Fibroblast of skin of left biceps (primary cell): ENCODE measurements at regions not wholly inside any gene's neighbourhood (a gene's known extent, or its start where the extent isn't known, plus 50 kb on each side); places are given as distances from the start of the nearest gene placed in this dataset.

Experiments
- DNase-seq, 2 experiments: peaks; one replicate each; pipeline ENCODE4 v3.0.0-alpha.2; 2013; ENCODE audit warnings: low read depth in 2 of 2

DNA sequence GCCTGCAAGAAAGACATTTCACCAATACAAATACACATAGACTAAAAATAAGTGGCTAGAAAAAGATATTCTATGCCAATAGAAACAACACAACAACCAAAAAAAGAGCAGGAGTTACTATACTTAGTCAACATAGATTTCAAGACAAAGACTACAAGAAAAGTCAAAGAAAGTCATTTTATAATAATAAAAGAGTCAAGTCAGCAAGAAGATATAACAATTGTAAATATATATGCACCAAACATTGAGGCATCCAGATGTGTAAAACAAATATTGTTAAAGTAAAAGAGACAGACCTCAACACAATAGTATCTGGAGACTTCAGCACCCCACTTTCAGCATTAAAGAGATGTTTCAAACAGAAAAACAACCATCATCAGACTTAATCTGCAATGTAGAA lies 104.6 kb downstream of the AMY1C start:
- DNase-seq, result no peak

DNA sequence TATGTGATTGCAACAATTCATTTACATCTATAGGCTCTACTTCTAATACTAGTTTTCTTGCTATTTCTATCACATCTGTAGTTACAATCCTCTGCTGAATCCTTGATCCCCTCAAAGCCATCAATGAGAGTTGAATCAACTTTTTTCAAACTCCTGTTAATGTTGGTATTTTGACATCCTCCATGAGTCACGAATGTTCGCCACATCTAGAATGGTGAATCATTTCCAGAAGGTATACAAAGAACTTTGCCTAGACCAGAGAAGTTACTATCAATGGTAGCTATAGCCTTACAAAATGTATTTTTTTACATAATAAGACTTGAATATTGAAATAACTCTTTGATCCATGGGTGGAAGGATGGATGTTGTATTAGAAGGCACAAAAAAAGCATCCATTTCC lies 110.0 kb downstream of the AMY1C start:
- no peak for DNase-seq

DNA sequence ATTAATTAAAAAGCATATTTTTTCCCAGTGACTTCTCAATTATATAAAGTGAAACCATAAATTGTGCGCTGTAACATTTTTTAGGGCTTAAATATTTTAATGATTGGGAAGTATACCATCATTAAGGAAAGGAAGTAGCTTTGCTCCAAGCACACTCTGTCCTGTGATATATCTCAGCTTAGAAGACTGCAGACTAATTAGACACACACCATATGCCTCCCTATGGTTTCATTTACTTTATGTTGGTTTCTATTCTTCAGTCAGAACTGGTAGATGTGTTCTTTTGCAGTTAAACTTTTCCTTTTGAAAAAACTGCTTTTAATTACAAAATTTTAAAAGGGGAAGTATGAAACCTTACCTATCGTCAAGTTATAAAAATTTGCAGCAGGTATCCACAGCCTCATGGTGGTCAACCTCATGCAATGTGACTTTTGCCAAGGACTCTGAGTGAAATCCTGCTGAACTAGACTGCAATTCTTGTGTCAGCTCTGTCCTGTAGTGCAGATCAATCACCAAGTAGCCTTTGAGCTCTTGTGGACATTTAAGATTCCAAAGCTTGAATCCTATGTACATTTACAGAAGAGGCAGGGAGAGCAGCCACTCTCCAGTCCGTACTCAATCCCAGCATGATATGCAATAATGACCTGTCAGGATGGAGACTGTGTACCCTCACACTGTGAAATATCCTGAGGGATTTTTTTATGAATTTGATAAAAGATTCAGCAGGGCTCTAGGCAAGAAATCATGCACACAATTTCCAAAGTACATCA lies 149.1 kb downstream of the AMY1C start:
- DNase-seq, result no peak

DNA sequence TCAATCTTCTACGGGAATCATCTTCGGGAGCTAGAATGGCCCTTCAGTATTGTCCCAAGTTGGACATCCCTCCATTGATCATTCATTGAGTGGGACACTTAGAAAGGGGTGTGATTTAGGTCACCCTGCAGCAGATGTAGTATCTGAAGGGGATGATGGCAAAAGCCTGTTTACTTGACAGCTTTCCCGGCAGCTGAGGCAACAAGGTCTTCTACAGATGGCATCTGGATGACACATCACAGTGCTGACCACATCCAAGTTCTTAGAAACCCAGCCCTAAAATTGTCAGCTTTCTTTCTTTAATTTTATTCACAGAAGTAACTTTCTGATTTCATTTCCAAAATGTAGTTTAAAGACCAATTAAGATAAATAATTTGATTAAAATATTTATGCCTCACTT lies 150.3 kb downstream of the AMY1C start:
- DNase-seq, result no peak

DNA sequence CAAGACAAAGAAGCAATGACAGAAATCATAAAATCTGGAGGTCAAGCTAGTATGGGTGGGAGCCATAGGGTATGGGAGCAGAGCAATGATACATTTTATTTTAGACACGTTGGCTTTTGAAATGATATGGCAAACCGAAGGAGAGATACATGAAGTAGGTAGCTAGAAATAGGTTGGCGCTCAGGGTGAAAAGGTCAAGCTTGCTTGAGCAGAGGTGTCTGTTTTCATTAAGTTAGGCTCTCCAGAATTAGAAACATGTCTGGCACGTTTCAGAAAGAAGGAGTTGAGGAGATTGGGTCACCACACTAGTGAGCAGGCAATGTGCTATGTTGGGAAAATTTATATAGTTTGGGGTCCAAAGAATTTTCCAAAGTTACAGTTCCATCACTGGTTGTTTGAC lies 151.4 kb downstream of the AMY1C start:
- DNase-seq, result no peak

DNA sequence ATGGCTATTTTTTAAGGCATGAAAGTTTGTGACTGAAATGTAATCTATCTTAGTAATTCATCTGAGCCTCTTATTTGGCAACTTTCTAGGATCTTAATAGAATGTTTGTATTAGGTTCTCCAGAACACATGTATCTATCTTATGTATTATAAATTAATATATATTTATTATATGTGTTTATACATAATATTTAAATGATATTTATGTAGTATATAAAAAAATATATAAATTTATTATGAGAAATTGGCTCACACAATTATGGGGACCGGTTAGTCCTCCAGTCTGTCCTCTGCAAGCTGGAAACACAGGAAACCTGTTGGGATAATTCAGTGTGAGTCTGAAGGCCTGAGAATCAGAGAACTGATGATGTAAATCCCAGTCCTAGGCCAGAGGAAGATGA lies 155.7 kb downstream of the AMY1C start:
- no peak for DNase-seq

DNA sequence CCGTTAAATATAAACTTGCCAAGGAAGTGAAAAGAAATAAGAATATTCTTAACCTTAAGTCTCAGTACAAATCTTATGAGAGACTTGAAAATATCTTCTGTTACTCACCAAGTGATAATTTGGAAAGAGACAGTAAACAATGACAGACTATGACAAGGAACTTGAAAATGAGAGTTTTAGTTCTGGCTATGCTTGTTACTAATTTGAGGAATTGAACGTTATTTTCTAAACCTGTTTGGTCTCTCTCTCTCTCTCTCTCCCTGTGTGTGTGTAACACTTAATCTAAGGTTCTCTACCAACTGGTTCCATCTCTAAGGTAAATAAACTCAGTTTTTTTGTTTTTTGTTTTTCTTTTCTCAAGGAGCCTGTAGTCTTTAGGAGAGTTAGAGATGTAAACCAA lies 161.8 kb downstream of the AMY1C start:
- no peak for DNase-seq

DNA sequence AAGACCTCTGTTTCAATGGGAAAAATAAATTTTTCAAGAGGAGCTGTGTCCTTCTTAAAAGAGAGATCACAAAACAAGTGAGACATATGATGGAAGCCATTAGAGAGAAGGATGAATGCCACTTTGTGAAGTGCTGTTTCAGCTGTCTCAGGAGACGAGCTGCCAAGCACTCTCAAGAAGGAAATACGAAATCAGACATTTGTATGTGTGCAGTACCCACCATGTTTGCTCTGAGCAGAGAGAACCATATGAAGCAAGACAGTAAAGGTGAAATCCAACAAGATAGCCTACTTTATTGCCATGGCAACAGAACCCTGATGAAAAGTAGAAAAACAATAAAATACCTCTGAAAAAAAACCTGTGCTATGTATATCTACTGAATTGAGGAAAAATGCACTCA lies 168.1 kb downstream of the AMY1C start:
- DNase-seq, result no peak

DNA sequence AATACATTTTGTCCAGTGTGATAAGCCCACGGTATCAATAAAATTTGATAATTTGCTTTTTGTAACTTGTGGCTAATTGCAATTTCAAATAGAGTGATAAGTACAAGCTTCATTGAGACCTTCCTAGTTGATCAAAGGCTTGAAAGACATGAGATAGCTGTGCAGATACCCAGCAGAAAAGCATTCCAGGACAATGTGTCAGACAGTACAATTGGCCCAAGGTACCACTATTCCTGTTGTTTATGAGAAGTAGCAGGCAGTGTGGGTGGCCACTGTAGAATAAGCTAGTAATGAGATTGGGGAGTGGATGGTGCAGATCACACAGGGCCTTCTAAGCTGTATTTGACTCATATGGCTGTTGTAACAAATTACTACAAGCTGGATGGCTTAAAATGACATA lies 182.2 kb downstream of the AMY1C start:
- no peak for DNase-seq

DNA sequence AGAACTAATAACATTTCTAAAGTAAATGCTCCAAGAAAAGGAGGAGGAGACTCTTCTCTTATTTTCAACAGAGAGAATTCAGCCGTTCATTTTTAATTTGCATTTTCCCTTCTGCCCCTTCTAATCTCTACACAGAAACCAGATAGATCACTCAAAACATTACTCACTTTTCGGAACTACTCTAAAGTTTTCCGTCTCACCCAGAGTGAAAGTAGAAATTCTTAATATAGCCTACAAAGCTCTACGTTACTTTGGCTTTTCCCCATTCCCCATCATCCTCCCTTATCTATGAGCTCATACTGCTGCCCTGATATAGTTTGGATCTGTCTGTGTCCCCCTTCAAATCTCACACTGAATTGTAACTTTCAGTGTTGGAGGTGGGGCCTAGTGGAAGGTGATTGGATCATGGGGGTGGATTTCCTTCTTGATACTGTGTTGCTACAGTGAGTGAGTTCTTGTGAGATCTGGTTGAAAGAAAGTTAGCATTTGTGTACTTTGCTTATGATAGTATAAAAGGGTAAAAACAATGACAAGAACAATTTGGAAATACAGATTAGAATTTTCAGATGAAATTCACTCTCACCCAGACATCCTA lies 188.2 kb downstream of the AMY1C start:
- DNase-seq, result no peak

DNA sequence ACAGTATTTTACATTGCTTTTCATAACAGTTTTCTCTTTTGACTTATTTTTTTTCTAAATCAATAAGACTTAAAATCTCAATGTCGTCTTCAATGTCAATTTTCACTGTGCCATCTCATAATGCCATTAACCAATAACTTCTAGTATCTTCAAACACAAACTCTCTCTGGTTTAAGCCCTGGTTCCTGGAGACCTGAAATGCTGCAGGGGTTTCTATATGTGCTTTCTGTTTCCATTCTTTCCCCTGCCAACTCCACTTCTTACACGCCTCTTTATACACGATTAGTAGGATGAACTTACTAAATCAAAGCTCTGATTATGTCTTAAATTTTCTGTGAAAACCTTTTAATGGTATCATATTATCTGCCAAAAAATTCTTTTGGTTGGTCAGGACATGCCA lies 191.4 kb downstream of the AMY1C start:
- no peak for DNase-seq

DNA sequence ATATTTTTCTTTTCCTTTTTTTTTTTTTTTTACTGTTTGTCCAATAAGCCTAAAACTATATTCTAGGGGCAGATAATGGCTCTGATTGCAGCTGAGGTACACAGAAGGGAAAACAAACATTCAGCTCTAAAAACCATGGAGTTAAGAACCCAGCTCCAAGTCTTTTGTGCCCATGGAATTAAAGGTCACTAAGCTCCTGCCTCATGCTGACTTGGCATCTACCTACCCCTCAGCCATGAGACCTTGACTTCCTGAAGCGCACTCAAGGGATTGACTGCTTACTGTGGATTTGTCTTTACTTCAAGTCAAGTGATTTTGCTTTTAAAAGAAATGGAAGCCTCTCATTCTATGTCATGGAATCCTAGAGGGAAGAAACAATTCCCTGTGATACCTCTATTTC lies 192.3 kb downstream of the AMY1C start:
- no peak for DNase-seq

DNA sequence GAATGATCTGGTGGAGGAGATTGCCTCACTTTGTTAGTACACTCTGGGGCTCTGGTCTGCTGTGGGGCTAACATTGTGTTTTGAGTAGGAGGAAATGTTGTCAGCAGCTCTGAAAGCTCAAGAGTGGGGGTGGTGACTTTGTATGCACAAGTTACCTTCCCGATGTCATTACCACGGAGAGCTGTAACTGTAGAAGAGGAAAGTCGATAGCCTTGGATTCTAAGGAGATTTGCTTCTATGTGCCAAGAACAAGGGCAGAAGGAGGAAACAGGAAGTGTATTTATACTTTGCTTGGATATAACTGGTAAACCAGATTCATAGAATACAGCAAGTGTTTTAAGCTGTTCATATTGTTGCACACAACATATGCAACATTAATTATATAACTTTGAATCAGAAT lies 196.1 kb downstream of the AMY1C start:
- no peak for DNase-seq

DNA sequence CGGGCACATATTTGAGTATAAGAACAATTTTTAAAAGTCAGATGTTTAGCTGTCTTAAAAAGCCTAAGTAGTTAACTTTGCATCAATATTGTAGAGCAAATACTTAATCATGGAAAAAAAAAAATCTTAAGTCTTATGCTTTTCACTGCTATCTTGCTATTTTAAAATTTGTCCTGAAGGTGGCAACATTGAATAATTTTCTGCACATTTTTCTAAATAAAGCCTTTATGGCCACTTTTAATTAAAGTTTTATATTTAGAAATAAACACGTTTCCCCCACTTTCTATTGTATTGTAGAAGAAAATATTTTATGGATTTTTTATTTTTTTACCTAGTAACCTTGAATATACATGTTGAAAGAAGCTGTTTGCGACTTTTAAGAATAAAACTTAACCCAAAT lies 198.8 kb downstream of the AMY1C start:
- no peak for DNase-seq

DNA sequence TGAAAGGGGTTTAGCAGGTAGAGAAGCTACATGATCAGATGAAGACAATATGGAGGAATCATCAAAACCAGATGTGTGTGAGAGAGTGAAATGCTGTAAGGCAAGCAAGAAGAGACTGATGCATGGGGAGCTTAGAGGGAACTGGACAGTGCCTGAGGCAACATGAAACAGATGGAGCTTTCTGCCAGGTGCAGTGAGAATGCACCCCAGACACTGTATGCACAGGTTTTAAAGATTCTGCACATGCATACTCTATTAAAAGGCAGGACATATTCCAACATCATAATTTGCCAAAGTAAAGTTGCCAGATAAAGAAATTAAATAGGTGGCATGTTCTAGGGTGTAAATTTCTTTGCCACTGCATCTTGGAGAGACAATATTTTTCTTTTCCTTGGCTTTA lies 200.1 kb downstream of the AMY1C start:
- no peak for DNase-seq

DNA sequence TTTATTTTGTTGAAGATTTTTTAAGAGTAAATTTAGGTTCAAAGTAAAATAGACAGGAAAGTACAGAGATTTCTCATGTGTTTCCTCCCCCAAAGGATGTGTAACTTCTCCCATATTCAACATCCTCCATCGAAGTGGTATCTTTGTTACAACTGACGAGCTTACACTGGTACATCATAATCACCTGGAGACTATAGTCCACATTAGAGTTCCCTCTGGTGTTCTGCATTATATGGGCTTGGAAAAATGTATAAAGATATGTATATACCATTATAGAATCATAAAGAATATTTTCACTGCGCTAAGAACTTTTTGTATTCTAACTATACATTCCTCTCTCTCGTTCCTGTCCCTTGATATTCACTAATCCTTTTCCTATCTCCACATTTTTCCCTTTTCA lies 203.7 kb downstream of the AMY1C start:
- no peak for DNase-seq

DNA sequence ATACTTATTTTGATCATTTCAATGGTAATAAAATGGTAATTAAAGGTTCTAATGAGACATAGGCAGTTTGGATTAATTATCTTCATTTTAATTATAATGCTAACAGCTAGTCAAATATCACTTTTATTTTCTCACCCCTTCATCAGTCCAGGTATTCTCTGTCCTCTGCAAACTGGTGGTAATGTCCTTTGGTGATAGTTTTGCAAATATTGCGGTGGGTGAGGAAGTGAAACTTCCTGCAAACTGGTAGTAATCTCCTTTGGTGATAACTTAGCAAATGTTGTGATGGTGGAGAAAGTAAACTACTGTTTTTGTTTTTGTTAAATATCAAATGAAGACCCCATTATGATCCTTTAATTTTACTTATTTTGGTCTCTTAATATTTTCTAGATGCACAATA lies 209.0 kb downstream of the AMY1C start:
- DNase-seq, result no peak

DNA sequence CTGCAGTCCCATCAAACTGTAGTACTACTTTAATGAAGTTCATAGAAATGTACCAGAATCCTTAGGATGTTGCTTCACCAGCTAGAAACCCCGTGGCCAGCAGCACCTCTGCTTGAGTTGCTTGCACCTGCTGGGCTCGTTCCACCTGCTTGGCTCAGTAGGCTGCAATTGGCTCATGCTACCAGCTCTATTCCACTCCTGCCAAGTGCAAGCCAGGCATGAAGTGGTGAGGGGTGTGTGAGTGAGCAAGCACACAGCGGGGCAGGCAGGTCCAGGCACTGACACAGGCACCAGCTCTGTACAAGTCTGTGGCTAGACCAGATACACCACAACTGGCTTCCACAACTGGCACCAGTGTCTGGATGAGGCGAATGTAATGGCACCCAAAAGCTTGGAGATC lies 209.9 kb downstream of the AMY1C start:
- DNase-seq, result no peak

DNA sequence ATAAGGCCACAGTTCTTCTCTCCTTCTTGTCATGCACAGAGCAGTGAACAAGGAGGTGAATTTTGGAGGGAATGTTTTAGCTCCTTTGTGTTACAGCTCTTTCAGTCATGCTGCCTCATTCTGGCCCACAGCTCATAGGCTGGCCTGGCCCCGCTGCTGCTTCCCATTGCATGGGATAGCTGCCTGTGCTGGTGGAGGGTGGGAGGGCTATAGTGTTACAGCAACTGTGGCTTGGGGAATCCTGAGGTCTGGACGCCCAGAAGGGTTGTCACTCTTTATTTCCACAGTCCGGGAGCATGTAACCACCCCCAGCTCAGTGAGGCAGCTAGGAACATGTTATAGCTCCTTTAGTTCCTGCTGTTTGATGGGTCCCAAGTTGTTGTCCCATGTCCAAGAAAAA lies 210.3 kb downstream of the AMY1C start:
- DNase-seq, result no peak

DNA sequence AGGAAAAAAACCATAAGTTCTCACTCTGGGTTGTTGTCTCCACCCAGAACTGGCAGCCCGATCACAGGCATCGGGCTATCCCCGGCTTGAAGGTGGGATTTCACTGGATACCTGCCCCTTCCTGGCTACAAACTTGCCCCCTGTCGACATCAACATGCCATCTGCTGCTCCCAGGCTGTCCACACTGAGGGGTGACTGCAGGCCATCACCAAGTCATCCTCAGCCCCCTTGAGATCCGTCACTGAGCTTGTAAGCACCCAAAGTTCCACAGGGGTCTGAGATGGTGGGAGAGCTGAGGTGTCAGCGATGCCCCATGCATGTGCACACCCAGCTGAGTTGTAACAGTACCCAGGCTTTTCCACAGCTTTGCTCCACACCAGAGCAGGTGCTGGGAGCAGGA lies 211.0 kb downstream of the AMY1C start:
- no peak for DNase-seq

DNA sequence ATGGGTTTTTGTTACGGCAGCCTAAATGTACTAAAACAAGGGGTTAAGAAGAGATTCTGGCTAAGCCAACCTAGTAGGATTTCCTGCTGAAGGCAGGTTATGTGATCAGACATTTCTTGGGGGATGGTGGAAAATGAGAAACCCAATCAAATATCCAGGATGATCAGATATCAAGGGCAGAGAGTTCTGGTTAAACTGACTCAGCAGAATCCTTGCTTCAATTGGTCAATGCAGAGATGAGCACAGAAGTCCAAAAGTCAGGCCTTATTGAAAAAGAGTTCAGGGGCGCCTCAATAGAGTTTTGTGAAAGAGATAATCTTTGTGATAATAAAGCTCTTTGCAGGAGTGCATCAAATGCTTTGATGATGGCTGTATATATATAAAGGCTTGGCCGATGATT lies 237.1 kb downstream of the AMY1C start:
- DNase-seq, result no peak

DNA sequence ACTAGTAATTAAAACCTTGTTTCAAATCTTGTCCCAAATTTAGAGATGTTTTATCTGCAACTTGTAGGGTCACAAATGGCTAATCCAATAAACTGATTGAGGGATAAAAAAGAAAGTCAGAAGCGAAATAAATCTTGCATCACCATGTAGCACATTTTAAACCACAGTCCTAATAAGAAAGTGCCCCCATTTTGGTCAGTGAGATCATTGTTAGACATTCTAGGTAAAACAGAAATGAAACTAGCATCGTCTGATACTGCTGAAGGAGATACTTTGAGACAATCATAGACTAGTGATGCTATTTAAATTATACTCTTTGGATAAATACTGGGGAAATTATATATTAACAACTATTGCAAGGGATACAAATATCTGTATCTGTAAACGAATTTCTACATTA lies 247.9 kb downstream of the AMY1C start:
- DNase-seq, result no peak

DNA sequence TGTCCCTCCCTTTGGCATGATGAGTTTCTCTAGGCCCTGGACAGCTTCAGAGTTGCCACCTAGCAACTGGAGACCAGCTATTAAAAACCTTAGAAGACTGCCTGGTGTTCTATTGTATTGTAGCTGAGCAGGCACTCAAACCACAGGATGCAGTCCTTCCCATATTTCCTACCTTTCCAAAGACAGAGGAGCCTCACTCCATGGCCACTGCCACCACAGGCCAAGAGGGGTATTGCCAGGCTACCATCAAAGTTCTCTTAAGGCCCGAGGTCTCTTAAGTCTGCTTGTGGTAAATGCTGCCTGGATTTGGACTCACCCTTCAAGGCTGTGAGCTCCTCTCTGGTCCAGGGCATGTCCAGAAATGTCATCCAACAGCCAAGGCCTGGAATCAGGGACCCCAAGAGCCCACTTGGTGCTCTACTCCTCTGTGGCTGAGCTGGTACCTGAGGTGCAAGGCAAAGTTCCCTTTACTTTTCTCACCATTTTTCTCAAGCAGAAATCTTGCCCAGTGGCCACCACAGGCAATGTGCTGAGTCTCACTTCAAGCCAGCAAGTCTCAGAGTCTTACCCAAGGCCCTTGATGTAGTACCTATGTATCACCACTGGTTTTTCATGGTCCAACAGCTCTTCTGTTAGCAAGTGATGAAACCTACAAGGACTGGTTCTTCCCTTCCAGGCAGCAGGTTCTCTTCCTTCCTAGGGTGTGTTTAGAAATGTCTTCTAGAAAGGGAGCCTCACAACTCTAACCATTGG lies 269.4 kb downstream of the AMY1C start:
- DNase-seq, result no peak
